Suprapubic skin (tissue), 4 donors: ENCODE measurements at regions not wholly inside any gene's neighbourhood (a gene's known extent, or its start where the extent isn't known, plus 50 kb on each side); places are given as distances from the start of the nearest gene placed in this dataset.

Source experiments
- POLR2A ChIP-seq, 2 donors: fragments of 450-650 bp; IDR thresholded peaks; one replicate each; pipeline ENCODE4 v1.6.1; 2017; ENCODE audit warnings: antibody characterized with exemption in 2 of 2, mild to moderate bottlenecking in 2 of 2, moderate library complexity in 2 of 2
- POLR2AphosphoS5 ChIP-seq, 3 donors: sonication (generic); formaldehyde crosslinking; IDR thresholded peaks; one replicate each; pipeline ENCODE4 v1.6.1; 2017; ENCODE audit warnings: antibody characterized with exemption in 3 of 3
- TF ChIP-seq, protein P1 (sequence below), 2 donors: fragments of 200-600 bp in 1 of 2; fragments of 450-650 bp in 1 of 2; sonication (generic) in 1 of 2; IDR thresholded peaks; one replicate each; pipeline ENCODE4 v1.5.1; 2016 to 2019; ENCODE audit warnings: antibody characterized with exemption in 2 of 2, mild to moderate bottlenecking in 1 of 2, moderate library complexity in 1 of 2

DNA sequence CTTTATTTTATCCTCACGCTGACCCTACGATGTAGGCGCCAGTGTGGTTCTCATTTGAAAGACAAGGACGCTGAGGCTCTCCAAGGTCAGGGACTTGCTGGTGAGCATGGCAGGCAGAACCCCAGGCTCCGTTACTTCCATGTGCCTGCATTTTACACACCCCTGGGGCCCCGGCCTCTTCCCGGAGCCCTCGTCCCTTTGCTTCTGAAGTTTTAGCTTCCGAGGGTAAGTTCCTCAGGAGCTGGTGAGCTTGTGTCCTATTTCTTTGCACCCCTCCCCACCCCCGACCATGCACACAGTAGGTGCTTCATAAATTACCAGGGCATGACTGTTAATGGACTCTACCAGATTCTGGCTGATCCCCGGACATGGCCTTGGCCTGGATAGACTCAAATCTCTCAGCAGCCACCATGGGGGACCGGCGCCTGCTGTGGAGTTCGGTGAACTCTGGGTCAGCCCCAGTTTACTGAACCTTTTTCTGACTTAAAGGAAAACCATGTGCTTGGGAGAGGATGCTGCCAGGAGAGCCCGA is 59.3 kb upstream of the RNU6ATAC start:
- no peak for TF ChIP-seq POLR2A (IDR thresholded peaks at IDR 0.05)
- TF ChIP-seq, protein P1, sequence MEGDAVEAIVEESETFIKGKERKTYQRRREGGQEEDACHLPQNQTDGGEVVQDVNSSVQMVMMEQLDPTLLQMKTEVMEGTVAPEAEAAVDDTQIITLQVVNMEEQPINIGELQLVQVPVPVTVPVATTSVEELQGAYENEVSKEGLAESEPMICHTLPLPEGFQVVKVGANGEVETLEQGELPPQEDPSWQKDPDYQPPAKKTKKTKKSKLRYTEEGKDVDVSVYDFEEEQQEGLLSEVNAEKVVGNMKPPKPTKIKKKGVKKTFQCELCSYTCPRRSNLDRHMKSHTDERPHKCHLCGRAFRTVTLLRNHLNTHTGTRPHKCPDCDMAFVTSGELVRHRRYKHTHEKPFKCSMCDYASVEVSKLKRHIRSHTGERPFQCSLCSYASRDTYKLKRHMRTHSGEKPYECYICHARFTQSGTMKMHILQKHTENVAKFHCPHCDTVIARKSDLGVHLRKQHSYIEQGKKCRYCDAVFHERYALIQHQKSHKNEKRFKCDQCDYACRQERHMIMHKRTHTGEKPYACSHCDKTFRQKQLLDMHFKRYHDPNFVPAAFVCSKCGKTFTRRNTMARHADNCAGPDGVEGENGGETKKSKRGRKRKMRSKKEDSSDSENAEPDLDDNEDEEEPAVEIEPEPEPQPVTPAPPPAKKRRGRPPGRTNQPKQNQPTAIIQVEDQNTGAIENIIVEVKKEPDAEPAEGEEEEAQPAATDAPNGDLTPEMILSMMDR (IDR thresholded peaks at IDR 0.05), result no peak
- no peak for TF ChIP-seq POLR2AphosphoS5 (IDR thresholded peaks at IDR 0.05)
